Sigmoid colon (tissue), 6 donors: ENCODE measurements at regions not wholly inside any gene's neighbourhood (a gene's known extent, or its start where the extent isn't known, plus 50 kb on each side); places are given as distances from the start of the nearest gene placed in this dataset.

Experiments used
- DNase-seq: peaks from one replicate; pipeline ENCODE4 v3.0.0-alpha.2; 2019
- H3K27ac ChIP-seq, 4 donors: fragments of 200-600 bp; sonication (generic); one replicate each; pipeline ENCODE4 v1.5.1; 2016 to 2019; ENCODE audit warnings: mild to moderate bottlenecking in 1 of 4
- H3K27me3 ChIP-seq, 3 donors: fragments of 200-600 bp; sonication (generic); one replicate each; pipeline ENCODE4 v1.5.1; 2019; ENCODE audit warnings: mild to moderate bottlenecking in 1 of 3
- H3K36me3 ChIP-seq, 4 donors: fragments of 200-600 bp; sonication (generic); one replicate each; pipeline ENCODE4 v1.5.1; 2016 to 2019
- H3K4me1 ChIP-seq, 4 donors: fragments of 200-600 bp; sonication (generic); one replicate each; pipeline ENCODE4 v1.5.1; 2017 to 2019
- H3K4me3 ChIP-seq, 4 donors: fragments of 200-600 bp; sonication (generic); one replicate each; pipeline ENCODE4 v1.5.1; 2017 to 2019; ENCODE audit warnings: mild to moderate bottlenecking in 2 of 4, moderate library complexity in 1 of 4
- H3K9me3 ChIP-seq, 4 donors: fragments of 200-600 bp in 3 of 4; sonication (generic) in 3 of 4; one replicate each; pipeline versions ENCODE4 v1.5.1 to v1.6.1; 2013 to 2019
- EP300 ChIP-seq, 4 donors: sonication (generic); formaldehyde crosslinking; IDR thresholded peaks; one replicate each; pipeline ENCODE4 v1.6.1; 2017; ENCODE audit warnings: antibody characterized with exemption in 4 of 4
- POLR2A ChIP-seq, 2 donors: fragments of 450-650 bp; IDR thresholded peaks; one replicate each; pipeline ENCODE4 v1.6.1; 2016; ENCODE audit warnings: antibody characterized with exemption in 2 of 2, mild to moderate bottlenecking in 2 of 2, moderate library complexity in 2 of 2
- POLR2AphosphoS5 ChIP-seq, 4 donors: sonication (generic); formaldehyde crosslinking; IDR thresholded peaks; one replicate each; pipeline ENCODE4 v1.6.1; 2017; ENCODE audit warnings: antibody characterized with exemption in 4 of 4
- WGBS, 2 donors: extraction: QIAGEN DNeasy Blood & Tissue Kit; methylation state at CpG; one replicate each; pipeline ENCODE4 v1.1.7; 2013; 5-methylcytosine and 5-hydroxymethylcytosine counted together
- intact Hi-C: fragments of 100-400 bp; cut with DNase I; formaldehyde crosslinking; loops from one replicate; pipeline ENCODE4 v1.15.1; 2023
- TF ChIP-seq, protein P1 (sequence below), 4 experiments: fragments of 450-650 bp in 3 of 4; fragments of 200-600 bp in 1 of 4; IDR thresholded peaks; one replicate each; pipeline ENCODE4 v1.5.1; 2016 to 2019; ENCODE audit warnings: antibody characterized with exemption in 4 of 4, mild to moderate bottlenecking in 3 of 4, moderate library complexity in 2 of 4
- donor health status: healthy with polysubstance abuse.
- donor health status: healthy.

DNA sequence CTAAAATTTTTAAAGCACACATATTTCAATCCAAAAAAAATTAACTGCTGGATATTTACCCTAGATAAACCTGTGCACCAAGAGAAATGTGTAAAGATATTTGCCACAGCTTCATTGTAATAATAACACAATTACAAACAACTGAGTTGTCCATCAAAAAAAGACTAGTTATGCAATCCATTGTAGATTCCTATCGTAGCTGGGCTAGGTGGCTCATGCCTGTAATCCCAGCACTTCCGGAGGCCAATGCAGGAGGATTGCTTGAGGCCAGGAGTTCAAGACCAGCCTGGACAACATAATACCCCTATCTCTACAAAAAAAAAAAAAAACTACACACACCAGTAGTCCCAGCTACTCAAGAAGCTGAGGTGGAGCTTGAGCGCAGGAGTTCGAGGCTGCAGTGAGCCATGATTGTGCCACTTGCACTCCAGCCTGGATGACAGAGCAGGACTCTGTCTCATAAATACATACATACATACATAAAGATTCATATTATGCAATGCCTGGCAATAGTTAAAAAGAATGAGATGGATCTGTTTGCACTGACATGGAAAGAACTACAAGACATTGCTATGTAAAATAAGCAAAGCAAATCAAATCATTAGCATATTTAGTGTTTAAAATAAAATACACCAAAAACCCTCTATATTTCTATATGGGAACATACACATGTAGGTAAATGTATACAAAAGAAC, 56.5 kb upstream of the CCDC28A start:
- no peak overlapping the region for H3K27ac ChIP-seq
- DNase-seq = no peak
- no peak for TF ChIP-seq EP300 (IDR thresholded peaks at IDR 0.05)
- no peak for TF ChIP-seq POLR2AphosphoS5 (IDR thresholded peaks at IDR 0.05)
- TF ChIP-seq POLR2A (IDR thresholded peaks at IDR 0.05) = no peak
- TF ChIP-seq, protein P1, sequence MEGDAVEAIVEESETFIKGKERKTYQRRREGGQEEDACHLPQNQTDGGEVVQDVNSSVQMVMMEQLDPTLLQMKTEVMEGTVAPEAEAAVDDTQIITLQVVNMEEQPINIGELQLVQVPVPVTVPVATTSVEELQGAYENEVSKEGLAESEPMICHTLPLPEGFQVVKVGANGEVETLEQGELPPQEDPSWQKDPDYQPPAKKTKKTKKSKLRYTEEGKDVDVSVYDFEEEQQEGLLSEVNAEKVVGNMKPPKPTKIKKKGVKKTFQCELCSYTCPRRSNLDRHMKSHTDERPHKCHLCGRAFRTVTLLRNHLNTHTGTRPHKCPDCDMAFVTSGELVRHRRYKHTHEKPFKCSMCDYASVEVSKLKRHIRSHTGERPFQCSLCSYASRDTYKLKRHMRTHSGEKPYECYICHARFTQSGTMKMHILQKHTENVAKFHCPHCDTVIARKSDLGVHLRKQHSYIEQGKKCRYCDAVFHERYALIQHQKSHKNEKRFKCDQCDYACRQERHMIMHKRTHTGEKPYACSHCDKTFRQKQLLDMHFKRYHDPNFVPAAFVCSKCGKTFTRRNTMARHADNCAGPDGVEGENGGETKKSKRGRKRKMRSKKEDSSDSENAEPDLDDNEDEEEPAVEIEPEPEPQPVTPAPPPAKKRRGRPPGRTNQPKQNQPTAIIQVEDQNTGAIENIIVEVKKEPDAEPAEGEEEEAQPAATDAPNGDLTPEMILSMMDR (IDR thresholded peaks at IDR 0.05) = no peak
- H3K27me3 ChIP-seq = no peaks in the 10 kb centered on the region
- no peaks in the 10 kb centered on the region for H3K36me3 ChIP-seq
- H3K9me3 ChIP-seq = no peaks in the 10 kb centered on the region
- 90 to 94% methylated on average over 4 of the region's 4 CpGs for WGBS, 2 donors
- H3K4me3 ChIP-seq = no peak overlapping the region
- no peaks in the 10 kb centered on the region for H3K4me1 ChIP-seq
- intact Hi-C loops = no loop called here

DNA sequence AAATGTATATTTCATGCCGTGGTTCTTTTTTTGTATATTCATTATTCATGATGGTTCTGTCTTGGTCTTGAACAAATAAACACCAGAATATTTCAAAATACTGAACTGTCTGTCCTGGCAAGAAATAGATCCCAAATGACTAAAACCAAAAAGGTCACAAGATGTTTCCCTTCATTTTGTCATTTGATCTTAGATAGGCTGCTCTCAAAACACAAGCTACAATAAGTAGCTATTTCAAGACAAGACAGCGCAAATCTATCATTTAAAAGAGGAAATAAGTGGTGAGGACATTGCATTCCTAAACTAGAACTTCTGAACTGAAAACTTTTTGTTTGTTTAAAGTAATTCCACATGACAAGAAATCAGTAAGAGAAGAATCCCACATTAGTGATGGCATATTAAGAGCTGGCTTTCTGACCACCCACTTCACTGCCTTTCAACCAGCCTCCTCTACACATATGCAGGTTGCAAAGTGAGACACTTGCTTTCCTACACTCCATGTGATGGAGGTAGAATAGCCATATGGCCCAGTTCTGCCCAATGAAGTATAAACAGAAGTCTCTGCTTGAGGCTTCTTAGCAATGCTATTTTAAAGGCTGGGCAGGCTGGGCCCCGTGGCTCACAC, 54.4 kb upstream of the CCDC28A start:
- DNase-seq = no peak
- TF ChIP-seq POLR2AphosphoS5 (IDR thresholded peaks at IDR 0.05) (peak in 2 of 4 donors; percentile 35 to 48), EP300 (IDR thresholded peaks at IDR 0.05) (peak in 1 of 4 donors; percentile 26), POLR2A (IDR thresholded peaks at IDR 0.05) (no peak)
- TF ChIP-seq, protein P1 (IDR thresholded peaks at IDR 0.05) = no peak
- Histone ChIP-seq H3K27ac (peak overlapping the region in 2 of 4 donors; percentile 33 to 61), H3K27me3 (no peaks in the 10 kb centered on the region), H3K4me1 (peaks cover 0 to 12% (median 4%) of the 10 kb centered on the region in 4 donors), H3K36me3 (no peaks in the 10 kb centered on the region), H3K4me3 (no peak overlapping the region), H3K9me3 (no peaks in the 10 kb centered on the region)
- intact Hi-C loops = no loop called here
- WGBS, 2 donors = 72 to 86% methylated on average over 3 of the region's 3 CpGs

DNA sequence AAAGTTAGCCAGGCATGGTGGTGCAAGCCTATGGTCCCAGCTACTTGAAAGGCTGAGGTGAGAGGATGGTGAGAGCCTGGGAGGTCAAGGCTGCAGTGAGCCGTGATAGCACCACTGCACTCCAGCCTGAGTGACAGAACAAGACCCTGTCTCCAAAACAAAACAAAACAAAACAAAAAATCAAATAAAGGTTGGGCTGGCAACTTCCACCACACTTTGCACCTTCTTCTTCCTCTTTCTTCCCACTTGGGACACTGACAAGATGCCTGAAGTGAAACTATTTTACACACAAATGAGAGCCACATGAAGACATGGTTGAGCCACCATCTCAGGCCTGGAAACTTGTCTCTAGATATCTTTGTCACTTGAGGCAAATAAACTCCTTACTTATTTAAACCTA, 53.8 kb upstream of the CCDC28A start:
- Histone ChIP-seq H3K4me3 (no peak overlapping the region), H3K27ac (peak overlapping the region in 2 of 4 donors; percentile 33 to 61), H3K4me1 (peaks cover 0 to 12% (median 4%) of the 10 kb centered on the region in 4 donors), H3K27me3 (no peaks in the 10 kb centered on the region), H3K36me3 (no peaks in the 10 kb centered on the region), H3K9me3 (no peaks in the 10 kb centered on the region)
- intact Hi-C loops = no loop called here
- DNase-seq = no peak
- TF ChIP-seq POLR2A (IDR thresholded peaks at IDR 0.05) (no peak), POLR2AphosphoS5 (IDR thresholded peaks at IDR 0.05) (no peak), EP300 (IDR thresholded peaks at IDR 0.05) (no peak)
- TF ChIP-seq, protein P1 (IDR thresholded peaks at IDR 0.05) = no peak
- 81 to 82% methylated on average over 1 of the region's 1 CpG for WGBS, 2 donors

DNA sequence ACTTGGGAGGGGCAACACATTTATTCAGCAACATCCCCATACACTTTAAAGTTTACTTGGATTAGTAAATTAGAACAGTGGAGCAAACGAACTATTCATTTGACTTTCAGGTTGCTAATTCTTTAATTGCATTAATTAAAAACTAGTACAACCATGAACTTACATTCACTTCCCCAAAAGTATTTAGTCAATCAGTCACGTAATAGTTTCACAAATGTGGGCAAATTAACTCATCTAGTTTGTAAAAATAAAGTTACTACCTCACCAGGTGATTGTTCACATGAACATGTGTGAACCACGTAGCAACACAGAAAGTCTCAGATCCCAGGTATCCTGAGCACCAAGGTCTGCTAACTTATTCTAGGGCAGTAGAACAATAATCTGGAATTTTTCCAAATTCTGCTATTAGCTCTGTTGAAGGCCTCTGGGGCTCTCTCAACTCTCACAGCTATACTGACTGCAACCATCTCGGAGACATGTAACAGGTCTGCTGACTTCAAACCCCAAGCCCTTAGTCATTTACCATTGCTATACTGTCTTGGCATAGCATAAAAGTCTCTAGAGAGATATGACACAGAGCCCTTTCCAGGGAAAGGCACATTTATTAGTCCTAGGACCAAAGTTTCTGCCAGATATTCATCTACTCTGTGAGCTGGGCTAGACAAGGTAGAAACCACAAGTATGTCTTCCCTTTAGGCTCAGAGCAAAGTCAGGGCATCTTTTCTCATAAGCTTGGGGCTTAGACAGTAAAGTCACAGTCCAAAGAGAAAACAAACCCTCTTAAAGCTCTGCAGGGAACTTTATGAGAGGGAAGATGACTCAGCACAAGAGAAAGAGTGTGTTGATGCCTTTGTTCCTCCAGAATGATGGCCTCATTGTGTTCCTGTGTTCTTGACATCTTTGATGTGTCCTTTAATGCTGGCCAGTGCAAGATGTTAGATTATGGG, 50.9 kb upstream of the CCDC28A start:
- H3K27me3 ChIP-seq = no peaks in the 10 kb centered on the region
- TF ChIP-seq EP300 (IDR thresholded peaks at IDR 0.05) = no peak
- TF ChIP-seq, protein P1 (IDR thresholded peaks at IDR 0.05) = no peak
- H3K36me3 ChIP-seq = no peaks in the 10 kb centered on the region
- 82 to 87% methylated on average over 4 of the region's 4 CpGs for WGBS, 2 donors
- H3K9me3 ChIP-seq = no peaks in the 10 kb centered on the region
- no peak overlapping the region for H3K4me3 ChIP-seq
- peak overlapping the region in 2 of 4 donors; percentile 27 to 50 for H3K27ac ChIP-seq
- no peak for DNase-seq
- intact Hi-C loops = no loop called here
- peaks cover 0 to 12% (median 4%) of the 10 kb centered on the region in 4 donors for H3K4me1 ChIP-seq
